Middle frontal gyrus (tissue), 1 donor: ENCODE measurements at regions not wholly inside any gene's neighbourhood (a gene's known extent, or its start where the extent isn't known, plus 50 kb on each side); places are given as distances from the start of the nearest gene placed in this dataset.
"Not testable (repeated sequence)": the region's sequence is repeated elsewhere in the genome, so short reads cannot be mapped to it uniquely, and the experiment has no call there.

Experiments used
- DNase-seq: peaks from one replicate; pipeline ENCODE4 v3.0.0-alpha.2; 2015; ENCODE audit warnings: low spot score; ENCODE audit errors: extremely low spot score

GRCh38 chr12:127570387-127570786, 696.6 kb upstream of the TMEM132C start:
- DNase-seq: no peak

- DNase-seq: no peak
Measured at GRCh38 chr12:127570793-127571360, 696.1 kb upstream of the TMEM132C start.

DNA sequence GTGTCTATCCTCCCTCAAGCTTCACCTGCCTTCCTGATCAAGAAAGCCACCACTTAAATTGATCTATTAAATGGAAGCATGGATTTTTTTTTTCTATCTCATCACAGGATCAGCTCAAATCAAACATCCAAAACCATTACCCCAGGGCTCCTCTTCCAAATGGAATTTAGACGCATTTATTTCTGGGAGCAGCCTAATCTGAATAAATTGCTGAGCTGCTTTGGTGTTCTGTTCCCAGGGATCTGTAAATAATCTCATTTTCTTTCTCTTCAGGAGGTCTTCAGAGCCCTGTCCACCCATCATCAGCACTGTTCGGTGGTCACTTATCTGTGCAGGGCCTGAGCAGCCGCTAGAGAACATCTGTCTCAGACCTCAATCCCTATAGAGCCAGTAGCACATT, 695.4 kb upstream of the TMEM132C start:
- no peak for DNase-seq

GRCh38 chr12:127579446-127579845, 687.5 kb upstream of the TMEM132C start:
- DNase-seq: no peak

DNA sequence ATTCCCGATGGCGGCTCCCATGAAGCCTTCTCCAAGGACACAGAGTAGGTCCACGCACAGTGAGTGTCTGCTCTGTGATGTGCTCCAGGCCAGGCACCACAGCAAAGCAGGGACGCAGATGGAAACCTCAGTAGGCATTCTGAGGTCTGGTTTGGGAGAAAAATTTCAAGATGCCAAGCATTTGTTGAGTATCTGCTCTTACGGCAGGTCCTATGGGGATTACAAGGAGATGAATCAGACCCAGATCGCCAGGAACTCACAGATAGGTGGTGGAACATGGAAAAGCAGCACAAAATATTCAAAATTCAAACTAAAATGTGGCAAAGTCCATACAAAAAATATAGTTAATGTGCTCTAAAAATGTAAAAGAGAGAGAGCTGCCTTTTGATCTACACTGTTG, 684.9 kb upstream of the TMEM132C start:
- DNase-seq: no peak

GRCh38 chr12:127583041-127583440, 683.9 kb upstream of the TMEM132C start:
- DNase-seq: no peak

- no peak for DNase-seq
Measured at GRCh38 chr12:127588249-127588648, 678.7 kb upstream of the TMEM132C start.

DNA sequence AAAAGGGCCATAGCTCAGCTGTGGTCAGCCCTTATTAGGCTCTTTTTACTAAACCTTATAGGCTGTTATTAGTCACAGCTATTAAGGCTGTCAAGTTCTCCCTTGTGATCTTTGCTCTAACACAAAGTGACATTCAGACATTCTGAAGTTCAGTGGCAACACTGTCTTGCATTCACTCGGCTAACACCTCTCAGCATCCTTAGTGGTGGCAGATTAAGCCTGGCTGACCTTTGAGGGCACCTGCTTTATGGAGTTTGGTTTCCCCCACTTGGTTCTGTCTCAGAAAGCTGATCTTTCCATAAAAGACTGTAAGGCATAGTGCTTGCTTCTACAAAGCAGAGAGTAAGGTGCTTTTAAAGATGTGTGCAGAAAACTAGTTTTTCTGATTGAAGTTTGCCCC, 677.4 kb upstream of the TMEM132C start:
- DNase-seq: no peak

GRCh38 chr12:127590868-127591267, 676.1 kb upstream of the TMEM132C start:
- DNase-seq: no peak

GRCh38 chr12:127592245-127592644, 674.7 kb upstream of the TMEM132C start:
- DNase-seq: no peak

DNA sequence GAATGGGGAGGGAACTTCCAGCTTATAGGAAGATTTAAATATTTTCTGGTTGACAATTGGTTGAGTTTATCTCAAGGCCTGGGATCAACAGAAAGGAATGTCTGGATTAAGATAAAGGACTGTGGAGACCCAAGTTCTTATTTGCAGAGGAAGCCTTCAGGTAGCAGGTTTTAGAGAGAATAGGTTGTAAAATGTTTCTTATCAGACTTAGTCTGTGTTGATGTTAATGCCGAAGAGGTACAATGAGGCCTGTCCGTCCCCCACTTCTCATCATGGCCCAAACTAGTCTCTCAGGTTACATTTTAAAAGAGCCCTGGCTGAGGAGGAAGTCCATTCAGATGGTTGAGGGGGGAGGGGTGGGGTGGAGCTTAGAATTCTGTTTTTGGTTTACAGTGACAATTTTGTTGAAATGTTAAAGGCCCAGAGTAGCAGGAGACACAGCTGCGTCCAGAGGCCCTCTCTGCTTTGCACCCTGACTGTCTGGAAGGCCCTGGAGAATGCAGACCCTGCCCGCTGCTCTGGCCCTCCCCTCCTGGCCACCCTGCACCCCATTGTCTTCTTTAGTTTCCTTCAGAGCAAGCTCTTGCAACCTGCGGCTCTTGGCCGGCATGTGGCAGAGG, 672.5 kb upstream of the TMEM132C start:
- DNase-seq: no peak

- DNase-seq: no peak
Measured at GRCh38 chr12:127595506-127595905, 671.5 kb upstream of the TMEM132C start.

GRCh38 chr12:127596891-127597290, 670.1 kb upstream of the TMEM132C start:
- DNase-seq: no peak

DNA sequence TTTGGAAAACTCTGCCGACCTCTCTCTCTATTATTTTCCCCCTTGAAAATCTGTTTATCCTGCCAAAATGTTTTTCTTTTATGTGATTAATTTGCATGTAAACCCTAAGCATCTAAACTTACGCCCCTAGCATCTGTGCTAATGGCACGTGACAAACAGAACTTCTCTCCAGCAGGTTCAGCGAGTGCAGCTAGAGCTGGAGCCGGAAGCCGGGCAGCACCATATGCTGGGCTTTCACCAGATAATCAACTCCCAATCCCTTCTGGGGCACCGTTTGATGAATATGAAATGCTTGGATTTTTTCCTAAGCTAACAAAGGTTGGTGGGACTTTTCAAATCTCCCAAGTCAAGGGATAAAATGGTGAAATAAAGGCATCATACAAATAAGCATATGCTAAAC, 667.5 kb upstream of the TMEM132C start:
- no peak for DNase-seq

DNA sequence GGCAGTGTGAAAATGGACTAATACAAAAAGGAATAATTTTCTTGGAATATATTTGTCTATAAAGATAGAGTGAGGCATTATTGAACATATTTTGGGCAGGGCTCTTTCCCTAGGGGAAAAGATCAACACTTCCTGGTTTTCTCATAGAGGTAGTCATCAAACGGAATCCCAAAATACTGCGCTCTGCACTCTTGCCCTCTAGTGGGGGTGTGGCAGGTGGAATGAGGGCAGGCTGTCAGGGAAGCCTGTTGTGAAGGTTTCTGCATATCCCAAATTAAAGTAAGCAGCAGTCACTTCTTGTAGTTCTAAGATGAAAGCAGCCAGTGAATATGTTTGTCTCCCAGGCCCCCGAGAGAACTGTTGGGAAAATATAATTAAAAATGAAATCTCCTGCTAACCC, 666.8 kb upstream of the TMEM132C start:
- no peak for DNase-seq

DNA sequence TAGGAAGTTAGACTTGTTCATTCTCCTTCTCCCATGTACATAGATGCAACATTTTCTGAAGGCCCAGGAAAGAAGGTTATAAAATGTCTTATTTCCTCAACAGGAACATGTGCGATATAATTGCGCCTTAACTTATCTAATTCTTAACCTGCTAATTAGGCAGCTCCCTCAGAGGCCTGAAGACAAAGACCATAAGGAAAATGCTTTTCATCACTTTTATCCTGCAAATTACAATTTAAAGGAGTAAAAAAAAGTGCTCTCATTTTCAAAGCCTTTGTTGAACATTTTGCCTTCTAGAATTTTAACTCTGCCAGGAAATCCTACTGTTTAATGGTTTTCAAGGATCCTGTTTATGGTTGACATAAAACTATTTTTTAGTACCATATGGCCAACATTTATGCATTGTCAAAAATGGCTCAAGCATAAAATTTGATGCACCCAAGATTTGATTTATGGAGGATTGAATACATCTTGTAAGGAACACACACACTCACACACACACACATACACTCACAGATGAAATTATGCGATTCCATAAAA, 660.4 kb upstream of the TMEM132C start:
- DNase-seq: no peak

DNA sequence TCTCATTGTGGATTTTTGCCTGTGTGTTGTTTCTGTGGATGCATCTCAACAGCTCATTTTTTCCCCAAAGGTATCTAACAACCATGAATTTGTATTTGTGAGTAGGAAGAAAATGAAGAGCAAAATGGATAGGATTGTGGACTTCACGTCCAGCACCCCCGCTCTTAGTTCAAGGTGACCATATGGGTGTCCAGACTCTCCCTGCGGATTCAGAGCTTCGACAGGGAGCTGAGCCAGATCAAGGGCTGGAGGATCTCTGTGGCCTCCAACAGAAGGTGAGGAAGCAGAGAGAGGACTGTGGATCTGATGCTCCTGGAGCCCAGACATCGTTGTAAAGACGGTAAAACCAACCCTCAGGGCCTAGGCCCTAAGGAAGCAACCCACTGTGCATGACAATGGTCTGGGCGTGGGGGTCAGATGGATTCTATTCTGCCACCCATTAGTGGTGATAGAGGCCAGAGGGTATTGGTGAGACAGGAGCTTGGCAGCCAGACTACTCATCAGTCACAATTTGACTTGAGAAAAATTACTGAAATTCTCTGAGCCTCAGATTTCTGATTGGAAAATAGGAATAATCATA, 659.7 kb upstream of the TMEM132C start:
- DNase-seq: no peak

- DNase-seq: not testable (repeated sequence)
Measured at GRCh38 chr12:127608359-127608758, 658.6 kb upstream of the TMEM132C start.

DNA sequence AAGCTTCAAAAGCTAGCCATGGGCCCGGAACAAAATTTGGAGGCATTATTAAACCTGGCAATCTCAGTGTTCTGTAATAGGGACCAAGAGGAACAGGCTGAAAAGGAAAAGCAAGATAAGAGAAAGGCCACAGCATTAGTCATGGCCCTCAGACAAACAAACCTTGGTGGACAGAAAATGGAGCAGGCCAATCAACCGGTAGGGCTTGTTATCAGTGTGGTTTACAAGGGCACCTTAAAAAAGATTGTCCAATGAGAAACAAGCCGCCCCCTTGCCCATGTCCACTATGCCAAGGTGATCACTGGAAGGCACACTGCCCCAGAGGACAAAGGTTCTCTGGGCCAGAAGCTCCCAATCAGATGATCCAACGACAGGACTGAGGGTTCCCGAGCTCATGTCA, 653.9 kb upstream of the TMEM132C start:
- no peak for DNase-seq

GRCh38 chr12:127619869-127620734, 646.9 kb upstream of the TMEM132C start:
- no peak for DNase-seq

GRCh38 chr12:127620735-127621355, 646.1 kb upstream of the TMEM132C start:
- DNase-seq: no peak
